Lower leg skin (tissue), 4 donors: ENCODE measurements at regions not wholly inside any gene's neighbourhood (a gene's known extent, or its start where the extent isn't known, plus 50 kb on each side); places are given as distances from the start of the nearest gene placed in this dataset.

Experiments
- DNase-seq, 2 donors: peaks; one replicate each; pipeline ENCODE4 v3.0.0-alpha.2; 2019; ENCODE audit warnings: low spot score in 2 of 2
- H3K4me3 ChIP-seq: fragments of 200-600 bp; sonication (generic); 2 replicates; pipeline ENCODE4 v1.5.1; 2017; ENCODE audit warnings: mild to moderate bottlenecking, low read depth; ENCODE audit not compliant: poor library complexity, severe bottlenecking
- CTCF ChIP-seq, 3 donors: fragments of 450-650 bp; IDR thresholded peaks; one replicate each; pipeline ENCODE4 v1.5.1; 2016; ENCODE audit warnings: antibody characterized with exemption in 3 of 3, mild to moderate bottlenecking in 3 of 3, moderate library complexity in 2 of 3
- POLR2A ChIP-seq, 2 donors: fragments of 450-650 bp; IDR thresholded peaks; one replicate each; pipeline ENCODE4 v1.6.1; 2016 to 2017; ENCODE audit warnings: antibody characterized with exemption in 2 of 2, mild to moderate bottlenecking in 1 of 2, moderate library complexity in 1 of 2
- WGBS, 2 donors: methylation state at CpG; one replicate each; pipeline ENCODE4 v1.1.5; 2018; 5-methylcytosine and 5-hydroxymethylcytosine counted together
- intact Hi-C: fragments of 100-400 bp; cut with DNase I; formaldehyde crosslinking; loops from one replicate; pipeline ENCODE4 v1.15.0; 2023; ENCODE audit warnings: low total_unique reads

GRCh38 chr6:85390105-85390728 is 59.7 kb upstream of the NT5E start:
- intact Hi-C loops, result no loop called here
- no peak overlapping the region for H3K4me3 ChIP-seq
- 85 to 88% methylated on average over 2 of the region's 2 CpGs for WGBS, 2 donors
- no peak for DNase-seq
- no peak for TF ChIP-seq CTCF (IDR thresholded peaks at IDR 0.05)

- WGBS, 2 donors, result 88 to 89% methylated on average over 12 of the region's 12 CpGs
- no peak overlapping the region for H3K4me3 ChIP-seq
- no peak for DNase-seq
- TF ChIP-seq POLR2A (IDR thresholded peaks at IDR 0.05) (no peak), CTCF (IDR thresholded peaks at IDR 0.05) (no peak)
- intact Hi-C loops, result no loop called here
Measured at GRCh38 chr6:85389151-85389797, 60.6 kb upstream of the NT5E start.

- intact Hi-C loops, result no loop called here
- no peak for TF ChIP-seq CTCF (IDR thresholded peaks at IDR 0.05)
- TF ChIP-seq POLR2A (IDR thresholded peaks at IDR 0.05), result no peak
- WGBS, 2 donors, result 86 to 88% methylated on average over 3 of the region's 3 CpGs
- DNase-seq, result no peak
- no peak overlapping the region for H3K4me3 ChIP-seq
Measured at GRCh38 chr6:85388531-85388930, 61.4 kb upstream of the NT5E start.

- H3K4me3 ChIP-seq, result no peak overlapping the region
- WGBS, 2 donors, result 82 to 83% methylated on average over 5 of the region's 5 CpGs
- DNase-seq, result no peak
- intact Hi-C loops, result no loop called here
- TF ChIP-seq CTCF (IDR thresholded peaks at IDR 0.05) (no peak), POLR2A (IDR thresholded peaks at IDR 0.05) (no peak)
Measured at GRCh38 chr6:85385636-85386315, 64.1 kb upstream of the NT5E start.

DNA sequence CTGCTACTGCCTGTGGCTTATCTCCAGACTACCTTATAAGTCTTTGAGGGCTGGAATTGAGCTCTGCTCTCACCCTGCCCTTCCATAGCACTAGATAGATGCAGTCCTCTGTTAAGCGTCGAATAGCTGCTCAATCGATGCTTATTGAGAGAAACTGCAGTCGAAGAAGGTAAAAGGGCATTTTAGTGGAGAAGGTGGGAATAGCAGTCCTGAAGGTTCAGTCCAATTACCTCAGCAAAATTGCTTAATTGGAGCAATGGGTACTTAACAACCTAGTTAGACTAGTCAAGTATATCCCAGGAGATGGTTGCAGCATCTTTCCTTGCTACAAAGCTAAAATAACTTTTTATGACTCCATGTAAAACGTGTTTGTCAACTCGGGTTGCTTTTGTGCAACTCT is 66.8 kb upstream of the NT5E start:
- intact Hi-C loops, result no loop called here
- H3K4me3 ChIP-seq, result no peak overlapping the region
- no peak for DNase-seq
- TF ChIP-seq POLR2A (IDR thresholded peaks at IDR 0.05), result no peak
- no peak for TF ChIP-seq CTCF (IDR thresholded peaks at IDR 0.05)
- 51% methylated on average over 6 of the region's 6 CpGs for WGBS, 2 donors
